GM12892 (cell line): ENCODE measurements at regions not wholly inside any gene's neighbourhood (a gene's known extent, or its start where the extent isn't known, plus 50 kb on each side); places are given as distances from the start of the nearest gene placed in this dataset.

Experiments used
- DNase-seq: peaks from one replicate; pipeline ENCODE4 v3.0.0; 2011; ENCODE audit not compliant: insufficient read length
- FAIRE-seq: peaks from 2 replicates; lab custom pipeline; 2011; peaks lifted over from hg19 to GRCh38; lab: Jason Lieb, UNC
- POLR2A ChIP-seq: IDR thresholded peaks from 2 replicates; pipeline ENCODE4 v1.6.1; 2011; ENCODE audit warnings: low read depth, low read length, control low read depth
- POLR2AphosphoS5 ChIP-seq: IDR thresholded peaks from 2 replicates; pipeline ENCODE4 v1.6.1; 2011; ENCODE audit warnings: low read depth, low read length, control low read depth
- TAF1 ChIP-seq: IDR thresholded peaks from 2 replicates; pipeline ENCODE4 v1.6.1; 2011; ENCODE audit warnings: low read depth, mild to moderate bottlenecking, control low read depth, low read length, borderline replicate concordance

DNA sequence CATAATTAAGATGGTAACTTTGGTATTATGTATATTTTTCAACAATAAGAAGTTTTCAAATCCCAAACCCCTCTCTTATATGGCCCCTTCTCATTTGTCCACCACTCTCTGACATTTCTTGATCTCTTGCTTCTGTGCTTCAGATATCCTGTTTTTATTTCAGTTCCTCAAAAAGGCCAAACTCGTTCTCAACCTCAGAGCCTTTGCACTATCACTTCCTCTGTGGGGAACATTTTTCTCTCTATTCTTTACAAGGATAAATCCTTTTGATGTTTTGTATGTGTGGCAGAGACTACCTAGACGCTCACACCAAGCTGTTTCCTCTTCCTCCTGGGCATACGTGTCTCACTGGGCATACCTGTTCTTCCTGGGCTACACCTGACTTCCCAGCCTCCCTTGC, 54.2 kb upstream of the FRMD4A start:
- FAIRE-seq, result no peak
- TF ChIP-seq TAF1 (no peak), POLR2AphosphoS5 (no peak), POLR2A (no peak)
- DNase-seq, result no peak

GRCh38 chr10:14384116-14384730, 53.5 kb upstream of the FRMD4A start:
- TF ChIP-seq TAF1 (no peak), POLR2AphosphoS5 (no peak), POLR2A (no peak)
- no peak for FAIRE-seq
- DNase-seq, result no peak

DNA sequence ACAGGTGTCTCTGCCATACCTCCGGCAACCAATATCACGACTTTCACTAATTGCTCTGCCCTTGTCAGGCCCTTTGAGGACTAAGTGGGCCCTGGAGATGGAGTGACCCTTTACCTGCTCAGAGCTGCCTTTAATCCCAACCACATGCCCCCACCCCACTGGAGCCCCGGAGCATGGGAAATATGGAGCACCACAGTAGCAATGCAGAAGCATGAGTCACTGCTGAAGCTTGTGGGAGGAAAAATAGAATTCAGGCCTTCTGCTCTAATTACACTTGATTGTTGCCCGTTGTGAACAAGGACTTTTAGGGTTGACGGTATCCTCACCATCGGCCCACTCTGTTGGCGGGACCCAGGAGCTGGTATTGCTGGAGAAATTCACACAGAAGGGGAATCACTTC, 52.5 kb upstream of the FRMD4A start:
- TF ChIP-seq TAF1 (no peak), POLR2A (no peak), POLR2AphosphoS5 (no peak)
- DNase-seq (no peak), FAIRE-seq (no peak)

- no peak for DNase-seq
- no peak for FAIRE-seq
- no peak for TF ChIP-seq POLR2A
- no peak for TF ChIP-seq TAF1
- no peak for TF ChIP-seq POLR2AphosphoS5
These were observed 51.8 kb upstream of the FRMD4A start for GRCh38 chr10:14382531-14382930.

DNA sequence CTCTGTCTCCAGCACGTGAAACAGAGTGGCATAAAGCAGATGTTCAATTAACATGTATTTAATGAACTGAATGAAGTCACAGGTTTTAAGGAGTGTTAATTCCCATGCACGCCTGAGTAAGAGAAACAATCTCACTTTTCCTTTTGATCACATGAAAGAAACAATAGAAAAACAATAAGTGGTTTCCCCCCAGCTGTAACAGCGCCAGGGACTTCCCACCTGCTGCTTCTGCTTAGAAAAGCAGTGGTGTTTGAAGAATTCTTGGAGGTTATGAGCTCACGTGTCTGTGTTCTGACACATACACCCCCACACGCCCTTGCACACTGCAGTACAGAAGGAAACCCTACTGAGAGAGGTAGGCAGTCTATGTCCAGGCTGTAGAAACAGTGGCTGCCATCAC, 51.3 kb upstream of the FRMD4A start:
- TF ChIP-seq TAF1, result no peak
- TF ChIP-seq POLR2A, result no peak
- TF ChIP-seq POLR2AphosphoS5, result no peak
- no peak for DNase-seq
- no peak for FAIRE-seq

DNA sequence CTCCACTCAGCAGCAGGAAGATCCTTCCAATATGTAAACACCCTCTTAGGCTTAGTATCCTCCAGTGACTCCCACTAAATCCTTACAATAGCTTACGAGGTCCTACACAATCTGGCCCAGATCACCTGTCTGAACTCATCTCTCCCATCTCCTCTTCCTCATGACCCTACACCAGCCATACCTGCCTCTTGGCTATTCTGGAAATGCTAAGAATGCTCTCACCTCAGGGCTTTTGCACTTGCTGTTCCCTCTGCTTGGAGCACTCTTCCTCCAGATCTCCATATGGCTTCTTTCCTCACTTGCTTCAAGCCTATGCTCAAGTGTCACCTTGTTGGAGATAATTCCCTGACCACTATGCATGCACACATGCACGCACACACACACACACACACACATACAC, 50.8 kb upstream of the FRMD4A start:
- FAIRE-seq, result no peak
- DNase-seq, result no peak
- TF ChIP-seq TAF1 (no peak), POLR2A (no peak), POLR2AphosphoS5 (no peak)

DNA sequence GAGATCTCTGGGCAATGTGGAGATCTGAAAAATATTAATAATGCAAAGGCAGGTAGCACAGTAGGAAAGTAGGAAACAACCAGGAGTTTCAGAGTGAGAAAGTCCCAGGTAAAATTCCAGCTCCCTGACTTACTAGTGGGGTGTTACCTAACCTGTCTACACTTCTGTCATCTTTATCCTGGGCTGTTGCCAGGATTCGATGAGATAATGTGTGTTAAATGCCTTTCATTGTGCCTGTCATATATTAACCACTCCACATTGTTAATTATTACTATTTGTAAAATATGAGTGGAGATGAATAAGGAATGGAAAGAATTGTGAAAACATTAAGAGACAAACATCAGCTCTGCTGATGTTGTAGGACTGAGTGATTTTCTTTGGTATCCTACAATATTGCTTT, 50.0 kb upstream of the FRMD4A start:
- FAIRE-seq, result no peak
- TF ChIP-seq TAF1 (no peak), POLR2A (no peak), POLR2AphosphoS5 (no peak)
- no peak for DNase-seq
